H1 (cell line): ENCODE measurements at regions not wholly inside any gene's neighbourhood (a gene's known extent, or its start where the extent isn't known, plus 50 kb on each side); places are given as distances from the start of the nearest gene placed in this dataset.

Experiments
- CTCF ChIA-PET: fragments of 300-600 bp; sonication (Branson Sonifier 250); formaldehyde crosslinking; loops from one replicate; lab custom pipeline; 2021; ENCODE audit not compliant: partially characterized antibody; lab: Charles Lee
- POLR2A ChIA-PET: fragments of 300-600 bp; sonication (Branson Sonifier 250); formaldehyde crosslinking; loops from one replicate; lab custom pipeline; 2021; ENCODE audit warnings: inconsistent platforms; ENCODE audit not compliant: partially characterized antibody; lab: Charles Lee
- DNase-seq, 2 experiments: peaks; one replicate each; pipeline versions ENCODE4 v3.0.0 to v3.0.0-alpha.2; 2010 to 2022; ENCODE audit warnings: low spot score in 2 of 2, low read depth in 1 of 2, mixed read lengths in 1 of 2
- FAIRE-seq: peaks from 2 replicates; lab custom pipeline; 2011; peaks lifted over from hg19 to GRCh38; lab: Jason Lieb, UNC
- H2AFZ ChIP-seq: 2 replicates; pipeline ENCODE4 v1.8.1; 2012; ENCODE audit warnings: low read length, inconsistent platforms
- H2AK5ac ChIP-seq: 2 replicates; pipeline ENCODE4 v1.6.1; 2013; ENCODE audit warnings: low read depth, low read length
- H2BK120ac ChIP-seq: replicated peaks from 2 replicates; pipeline ENCODE3; 2013; ENCODE audit warnings: low read depth, low read length, inconsistent platforms
- H2BK12ac ChIP-seq: 2 replicates; pipeline ENCODE4 v1.6.1; 2013; ENCODE audit warnings: low read depth, low read length
- H2BK15ac ChIP-seq: 2 replicates; pipeline ENCODE4 v1.6.1; 2013; ENCODE audit warnings: low read length
- H2BK20ac ChIP-seq: 2 replicates; pipeline ENCODE4 v1.6.1; 2013; ENCODE audit warnings: low read length
- H2BK5ac ChIP-seq: 2 replicates; pipeline ENCODE4 v1.6.1; 2013; ENCODE audit warnings: low read depth, low read length
- H3K14ac ChIP-seq: 2 replicates; pipeline ENCODE4 v1.6.1; 2013; ENCODE audit warnings: inconsistent platforms; ENCODE audit not compliant: insufficient read length
- H3K18ac ChIP-seq: 2 replicates; pipeline ENCODE4 v1.6.1; 2013; ENCODE audit warnings: low read length; ENCODE audit errors: extremely low read depth
- H3K23ac ChIP-seq: 2 replicates; pipeline ENCODE4 v1.6.1; 2013; ENCODE audit warnings: inconsistent platforms; ENCODE audit not compliant: insufficient read length
- H3K23me2 ChIP-seq: 2 replicates; pipeline ENCODE4 v1.6.1; 2013; ENCODE audit warnings: low read depth, low read length
- H3K27ac ChIP-seq: 2 replicates; pipeline ENCODE4 v1.6.1; 2011; ENCODE audit warnings: low read depth, low read length, inconsistent platforms
- H3K27me3 ChIP-seq, 4 experiments: replicated peaks in 1 of 4; 1 replicate in 1 of 4; 2 replicates in 3 of 4; pipeline versions ENCODE4 v1.6.1 to v1.8.1; 2011 to 2013; ENCODE audit warnings: low read length in 3 of 4, mild to moderate bottlenecking in 3 of 4, inconsistent platforms in 2 of 4, mixed read lengths in 2 of 4, moderate library complexity in 1 of 4; ENCODE audit not compliant: control insufficient read depth in 3 of 4, insufficient read depth in 3 of 4; ENCODE audit errors: extremely low read depth in 1 of 4
- H3K36me3 ChIP-seq, 4 experiments: 2 replicates each; pipeline versions ENCODE4 v1.6.1 to v1.8.1; 2011 to 2013; ENCODE audit warnings: mild to moderate bottlenecking in 4 of 4, low read length in 3 of 4, moderate library complexity in 2 of 4, control low read depth in 1 of 4, inconsistent platforms in 1 of 4; ENCODE audit not compliant: insufficient read depth in 4 of 4, control insufficient read depth in 2 of 4
- H3K4ac ChIP-seq: replicated peaks from 2 replicates; pipeline ENCODE3; 2013; ENCODE audit warnings: low read length, low read depth, mixed read lengths, inconsistent platforms; ENCODE audit not compliant: insufficient read length
- H3K4me1 ChIP-seq, 4 experiments: replicated peaks in 1 of 4; 1 replicate in 1 of 4; 2 replicates in 3 of 4; pipeline versions ENCODE4 v1.6.1 to v1.8.1; 2011 to 2013; ENCODE audit warnings: low read length in 3 of 4, inconsistent platforms in 2 of 4, mixed read lengths in 1 of 4; ENCODE audit not compliant: insufficient read depth in 4 of 4, control insufficient read depth in 3 of 4
- H3K4me2 ChIP-seq, 2 experiments: 2 replicates each; pipeline versions ENCODE4 v1.6.1 to v1.8.1; 2011 to 2013; ENCODE audit warnings: low read depth in 2 of 2, low read length in 2 of 2, control low read depth in 1 of 2, inconsistent platforms in 1 of 2, mild to moderate bottlenecking in 1 of 2; ENCODE audit not compliant: insufficient read depth in 1 of 2
- H3K4me3 ChIP-seq, 4 experiments: fragments of 200-600, 300-600 bp in 1 of 4; sonication (generic), shearing (Covaris generic), sonication (Bioruptor Twin) in 1 of 4; 2 replicates each; pipeline versions ENCODE4 v1.5.1 to v1.8.1; 2011 to 2016; ENCODE audit warnings: low read length in 4 of 4, low read depth in 3 of 4, control low read depth in 2 of 4, inconsistent platforms in 2 of 4, mild to moderate bottlenecking in 2 of 4, mixed read lengths in 1 of 4, moderate library complexity in 1 of 4; ENCODE audit not compliant: insufficient read depth in 2 of 4; ENCODE audit errors: extremely low read depth in 1 of 4
- H3K56ac ChIP-seq: replicated peaks from 2 replicates; pipeline ENCODE3; 2013; ENCODE audit warnings: low read depth, mild to moderate bottlenecking, mixed read lengths, low read length, inconsistent platforms; ENCODE audit not compliant: insufficient read length
- H3K79me1 ChIP-seq: 2 replicates; pipeline ENCODE4 v1.6.1; 2013; ENCODE audit warnings: low read depth, low read length, control low read depth
- H3K79me2 ChIP-seq, 2 experiments: 2 replicates each; pipeline versions ENCODE4 v1.6.1 to v1.8.1; 2012 to 2013; ENCODE audit warnings: low read length in 2 of 2, mild to moderate bottlenecking in 2 of 2, inconsistent platforms in 1 of 2; ENCODE audit not compliant: insufficient read depth in 2 of 2, control insufficient read depth in 1 of 2
- H3K9ac ChIP-seq, 4 experiments: replicated peaks in 1 of 4; 1 replicate in 1 of 4; 2 replicates in 3 of 4; pipeline versions ENCODE4 v1.6.1 to v1.8.1; 2011 to 2013; ENCODE audit warnings: low read depth in 3 of 4, low read length in 3 of 4, control low read depth in 2 of 4, mild to moderate bottlenecking in 2 of 4, moderate library complexity in 2 of 4, inconsistent platforms in 1 of 4; ENCODE audit errors: extremely low read depth in 1 of 4
- H3K9me3 ChIP-seq, 2 experiments: 2 replicates each; pipeline versions ENCODE4 v1.6.1 to v1.8.1; 2012 to 2013; ENCODE audit warnings: mild to moderate bottlenecking in 2 of 2, moderate library complexity in 2 of 2, control low read depth in 1 of 2, inconsistent platforms in 1 of 2, low read depth in 1 of 2, low read length in 1 of 2, mixed read lengths in 1 of 2; ENCODE audit not compliant: insufficient read depth in 2 of 2
- H4K20me1 ChIP-seq, 2 experiments: replicated peaks in 1 of 2; 2 replicates each; pipeline versions ENCODE3 to v1.8.1; 2011 to 2013; ENCODE audit warnings: inconsistent platforms in 2 of 2, low read length in 2 of 2, mild to moderate bottlenecking in 1 of 2; ENCODE audit not compliant: insufficient read depth in 2 of 2, control insufficient read depth in 1 of 2
- H4K5ac ChIP-seq: 2 replicates; pipeline ENCODE4 v1.6.1; 2013; ENCODE audit warnings: low read length, low read depth, mixed read lengths, inconsistent platforms; ENCODE audit not compliant: insufficient read length
- H4K8ac ChIP-seq: 2 replicates; pipeline ENCODE4 v1.8.0; 2013; ENCODE audit warnings: mild to moderate bottlenecking, moderate library complexity, low read length, inconsistent platforms; ENCODE audit not compliant: insufficient read depth; ENCODE audit errors: extremely low read depth
- H4K91ac ChIP-seq: replicated peaks from 2 replicates; pipeline ENCODE3; 2013; ENCODE audit warnings: low read length, mixed read lengths, inconsistent platforms; ENCODE audit not compliant: insufficient read length
- HDAC6 ChIP-seq: IDR thresholded peaks from one replicate; pipeline ENCODE4 v1.7.1; 2012; ENCODE audit warnings: low read depth, mild to moderate bottlenecking, inconsistent platforms, low read length, moderate library complexity
- KDM4A ChIP-seq: IDR thresholded peaks from one replicate; pipeline ENCODE4 v1.7.1; 2012; ENCODE audit warnings: low read depth, mild to moderate bottlenecking, moderate library complexity, low read length, inconsistent platforms; ENCODE audit not compliant: severe bottlenecking
- POLR2A ChIP-seq, 2 experiments: IDR thresholded peaks; 1 replicate in 1 of 2; 2 replicates in 1 of 2; pipeline ENCODE4 v1.6.1; 2011; ENCODE audit warnings: low read depth in 2 of 2, low read length in 2 of 2, mild to moderate bottlenecking in 2 of 2; ENCODE audit errors: control extremely low read depth in 1 of 2
- RNF2 ChIP-seq: fragments of 200-900, 300-1000 bp; sonication (generic); IDR thresholded peaks from 2 replicates; pipeline ENCODE4 v1.7.1; 2016; ENCODE audit warnings: borderline replicate concordance, low read depth, mild to moderate bottlenecking, antibody characterized with exemption, low read length; ENCODE audit not compliant: poor library complexity, severe bottlenecking; ENCODE audit errors: missing control alignments
- TAF7 ChIP-seq: optimal IDR thresholded peaks from 2 replicates; pipeline ENCODE3; 2011; ENCODE audit warnings: low read depth, mild to moderate bottlenecking, inconsistent platforms, low read length, moderate library complexity, borderline replicate concordance
- WGBS, 2 experiments: shearing (Covaris generic) in 1 of 2; methylation state at CpG; one replicate each; pipeline versions ENCODE4 v1.1.6 to v1.1.7; 2013 to 2015; ENCODE audit warnings: low lambda C conversion rate in 2 of 2, mixed read lengths in 2 of 2, inconsistent platforms in 1 of 2, low coverage in 1 of 2, missing lambda C conversion rate in 1 of 2; ENCODE audit not compliant: insufficient replicate concordance in 2 of 2, insufficient coverage in 1 of 2, insufficient read length in 1 of 2; ENCODE audit errors: extremely low coverage in 1 of 2, missing lambda C conversion rate in 1 of 2; 5-methylcytosine and 5-hydroxymethylcytosine counted together

DNA sequence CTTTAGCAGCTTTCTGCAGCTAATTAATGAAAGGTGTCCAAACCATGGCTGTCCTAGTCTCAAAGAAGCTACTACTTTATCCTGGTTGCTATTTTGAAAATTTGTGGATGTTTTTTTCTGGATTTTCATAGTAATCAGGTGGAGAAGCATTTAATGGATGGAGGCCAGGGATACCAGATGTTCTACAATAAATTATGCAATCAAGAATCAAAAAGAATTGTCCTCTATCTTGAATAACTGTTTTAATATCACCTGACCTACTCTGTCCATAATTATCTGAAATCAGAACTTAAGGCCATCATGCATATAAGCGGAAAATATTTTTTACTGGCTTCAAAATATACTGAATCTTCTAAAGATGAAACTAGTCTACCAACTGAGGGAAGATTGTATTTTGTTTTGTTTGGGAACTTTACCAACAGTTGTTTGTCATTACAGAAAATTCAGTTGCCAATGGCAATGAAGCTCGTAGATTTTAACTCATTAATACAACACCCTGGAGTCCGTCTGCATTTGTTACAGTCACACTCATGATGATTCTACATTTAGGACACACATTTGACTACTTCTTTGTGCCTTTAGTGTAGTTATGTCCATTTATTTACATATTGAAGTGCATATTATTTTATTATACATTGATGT lies 762.3 kb upstream of the GRM7 start:
- Histone ChIP-seq H3K4me3 (no peak overlapping the region), H2AK5ac (no peak overlapping the region), H3K79me1 (no peaks in the 10 kb centered on the region), H4K91ac (no peak overlapping the region), H3K27me3 (no peaks in the 10 kb centered on the region), H4K8ac (no peak overlapping the region), H3K9ac (no peak overlapping the region), H2BK12ac (no peak overlapping the region), H2BK120ac (no peak overlapping the region), H3K23me2 (no peaks in the 10 kb centered on the region; the same call in 1 of the 2 replicates), H3K9me3 (no peaks in the 10 kb centered on the region), H3K4me2 (no peak overlapping the region), H3K79me2 (no peaks in the 10 kb centered on the region), H3K36me3 (no peaks in the 10 kb centered on the region), H2BK15ac (no peak overlapping the region), H3K4me1 (no peaks in the 10 kb centered on the region), H3K4ac (no peak overlapping the region), H2BK5ac (no peak overlapping the region), H2AFZ (no peak overlapping the region), H3K14ac (no peak overlapping the region), H4K5ac (no peak overlapping the region), H3K23ac (no peak overlapping the region), H3K18ac (no peak overlapping the region), H3K27ac (no peak overlapping the region), H4K20me1 (no peaks in the 10 kb centered on the region), H2BK20ac (no peak overlapping the region), H3K56ac (no peak overlapping the region)
- WGBS, 2 experiments = 61% methylated on average over 3 of the region's 3 CpGs; no CpG with 5 or more reads in 1 of the 2 experiments
- FAIRE-seq (no peak), DNase-seq (no peak)
- TF ChIP-seq HDAC6 (no peak), RNF2 (no peak), TAF7 (no peak), KDM4A (no peak), POLR2A (IDR thresholded peaks at IDR 0.05; ENCODE audit: control extremely low read depth in 1 of 2, low read depth in 2 of 2, low read length in 2 of 2) (no peak)
- CTCF ChIA-PET = no interaction called here
- POLR2A ChIA-PET = no interaction called here
